ENCODE measurements at regions not wholly inside any gene's neighbourhood (a gene's known extent, or its start where the extent isn't known, plus 50 kb on each side); places are given as distances from the start of the nearest gene placed in this dataset.

- TF ChIP-seq, protein P1, sequence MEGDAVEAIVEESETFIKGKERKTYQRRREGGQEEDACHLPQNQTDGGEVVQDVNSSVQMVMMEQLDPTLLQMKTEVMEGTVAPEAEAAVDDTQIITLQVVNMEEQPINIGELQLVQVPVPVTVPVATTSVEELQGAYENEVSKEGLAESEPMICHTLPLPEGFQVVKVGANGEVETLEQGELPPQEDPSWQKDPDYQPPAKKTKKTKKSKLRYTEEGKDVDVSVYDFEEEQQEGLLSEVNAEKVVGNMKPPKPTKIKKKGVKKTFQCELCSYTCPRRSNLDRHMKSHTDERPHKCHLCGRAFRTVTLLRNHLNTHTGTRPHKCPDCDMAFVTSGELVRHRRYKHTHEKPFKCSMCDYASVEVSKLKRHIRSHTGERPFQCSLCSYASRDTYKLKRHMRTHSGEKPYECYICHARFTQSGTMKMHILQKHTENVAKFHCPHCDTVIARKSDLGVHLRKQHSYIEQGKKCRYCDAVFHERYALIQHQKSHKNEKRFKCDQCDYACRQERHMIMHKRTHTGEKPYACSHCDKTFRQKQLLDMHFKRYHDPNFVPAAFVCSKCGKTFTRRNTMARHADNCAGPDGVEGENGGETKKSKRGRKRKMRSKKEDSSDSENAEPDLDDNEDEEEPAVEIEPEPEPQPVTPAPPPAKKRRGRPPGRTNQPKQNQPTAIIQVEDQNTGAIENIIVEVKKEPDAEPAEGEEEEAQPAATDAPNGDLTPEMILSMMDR (IDR thresholded peaks at IDR 0.05): no peak
Observed at GRCh38 chr1:239049571-239049970, 336.8 kb upstream of the CHRM3 start.

DNA sequence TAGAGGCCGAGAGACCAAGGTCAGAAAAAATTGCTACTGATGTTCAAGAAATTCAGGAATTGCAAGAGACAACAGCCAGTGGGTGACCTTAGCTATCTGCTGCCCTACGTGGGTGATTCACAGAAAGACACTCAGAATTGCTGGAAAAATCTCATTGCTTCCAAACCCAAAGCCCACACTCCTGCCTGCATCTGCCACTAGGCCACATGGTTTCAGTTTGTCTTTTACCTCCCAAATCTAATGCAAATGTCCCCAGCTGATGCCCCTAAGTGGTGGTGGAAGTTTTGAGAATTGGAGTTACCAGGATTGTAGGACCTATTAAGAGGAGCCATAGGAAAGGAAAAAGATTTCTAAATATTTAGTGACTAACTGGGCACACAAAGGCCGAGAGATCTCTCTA lies 341.5 kb upstream of the CHRM3 start:
- H3K4me1 ChIP-seq: no peaks in the 10 kb centered on the region
- TF ChIP-seq, protein P1 (IDR thresholded peaks at IDR 0.05): no peak
- DNase-seq (no peak), ATAC-seq (no peak)
- no peak overlapping the region for H3K4me3 ChIP-seq
- H3K27ac ChIP-seq: no peak overlapping the region
- no peaks in the 10 kb centered on the region for H3K9me3 ChIP-seq
- no peaks in the 10 kb centered on the region for H3K27me3 ChIP-seq (ENCODE audit: low read depth)
- H3K36me3 ChIP-seq: no peaks in the 10 kb centered on the region
- intact Hi-C loops (cut with DNase I): no loop called here

More at GRCh38 chr1:239049571-239049970, 336.8 kb upstream of the CHRM3 start:
- H3K36me3 ChIP-seq: no peaks in the 10 kb centered on the region
- DNase-seq: no peak
- H3K4me1 ChIP-seq: no peaks in the 10 kb centered on the region
- no peaks in the 10 kb centered on the region for H3K9me3 ChIP-seq
- no peak overlapping the region for H3K4me3 ChIP-seq
- intact Hi-C loops (cut with DNase I): no loop called here
- H3K27me3 ChIP-seq (ENCODE audit: low read depth): no peaks in the 10 kb centered on the region
- H3K27ac ChIP-seq: no peak overlapping the region
- ATAC-seq: no peak

- ATAC-seq: no peak
- intact Hi-C loops (cut with DNase I): no loop called here
- H3K36me3 ChIP-seq: no peaks in the 10 kb centered on the region
- H3K4me1 ChIP-seq: no peaks in the 10 kb centered on the region
- no peaks in the 10 kb centered on the region for H3K27me3 ChIP-seq (ENCODE audit: low read depth)
- H3K9me3 ChIP-seq: no peaks in the 10 kb centered on the region
- no peak overlapping the region for H3K27ac ChIP-seq
- H3K4me3 ChIP-seq: no peak overlapping the region
- TF ChIP-seq, protein P1 (IDR thresholded peaks at IDR 0.05): no peak
- no peak for DNase-seq
Observed at GRCh38 chr1:239040523-239040922, 345.8 kb upstream of the CHRM3 start.

DNA sequence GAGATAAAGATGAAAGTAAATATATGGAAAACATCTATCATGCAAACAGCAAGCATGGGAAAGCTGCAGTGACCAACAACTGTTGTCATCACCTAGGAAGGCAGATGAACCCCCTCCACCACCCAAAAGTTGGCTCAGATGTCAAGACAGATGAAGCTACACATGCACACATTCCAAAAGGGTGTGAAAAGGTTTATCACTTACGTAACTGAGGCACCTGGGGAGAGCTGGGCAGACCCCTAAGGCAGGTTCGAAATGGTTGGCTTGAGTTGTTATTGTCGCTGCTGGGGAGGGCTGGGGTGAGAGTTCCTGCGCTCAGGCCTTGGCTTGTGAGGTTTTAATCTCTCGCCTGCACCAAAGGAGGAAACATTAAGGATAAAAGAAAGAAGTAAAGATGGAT lies 355.1 kb upstream of the CHRM3 start:
- no peaks in the 10 kb centered on the region for H3K4me1 ChIP-seq
- DNase-seq (no peak), ATAC-seq (no peak)
- H3K27ac ChIP-seq: no peak overlapping the region
- H3K9me3 ChIP-seq: no peaks in the 10 kb centered on the region
- no peak overlapping the region for H3K4me3 ChIP-seq
- H3K27me3 ChIP-seq (ENCODE audit: low read depth): no peaks in the 10 kb centered on the region
- intact Hi-C loops (cut with DNase I): no loop called here
- TF ChIP-seq, protein P1 (IDR thresholded peaks at IDR 0.05): no peak
- H3K36me3 ChIP-seq: no peaks in the 10 kb centered on the region

- Histone ChIP-seq H3K27ac (no peak overlapping the region), H3K4me1 (no peaks in the 10 kb centered on the region), H3K9me3 (no peaks in the 10 kb centered on the region), H3K4me3 (no peak overlapping the region), H3K27me3 (ENCODE audit: low read depth) (no peaks in the 10 kb centered on the region), H3K36me3 (no peaks in the 10 kb centered on the region)
- DNase-seq: no peak
- ATAC-seq: no peak
- intact Hi-C loops (cut with DNase I): no loop called here
- TF ChIP-seq, protein P1 (IDR thresholded peaks at IDR 0.05): no peak
Observed at GRCh38 chr1:239025997-239026694, 360.2 kb upstream of the CHRM3 start.

Measured in lower lobe of right lung (tissue), 2 donors.